ENCODE measurements at regions not wholly inside any gene's neighbourhood (a gene's known extent, or its start where the extent isn't known, plus 50 kb on each side); places are given as distances from the start of the nearest gene placed in this dataset.

DNA sequence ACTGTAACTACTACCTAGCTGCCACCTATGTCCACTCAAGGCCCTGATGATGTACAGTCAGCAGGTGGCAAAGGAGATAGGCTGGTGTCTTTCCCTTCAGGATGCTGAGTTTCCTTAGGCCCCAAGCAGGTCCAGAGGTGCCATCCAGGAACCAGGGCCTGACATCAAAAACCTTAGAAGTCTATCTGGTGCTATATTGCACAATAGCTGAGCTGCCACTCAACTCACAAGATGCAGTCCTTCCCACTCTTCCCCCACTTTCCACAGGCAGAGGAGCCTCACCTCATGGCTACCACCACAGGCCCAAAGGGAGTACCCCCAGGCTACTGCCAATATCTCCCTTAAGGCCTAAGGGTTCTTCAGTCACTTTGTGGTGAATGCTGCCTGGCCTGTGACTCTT, 83.9 kb upstream of the ZNF827 start:
- DNase-seq: no peak

GRCh38 chr4:146018247-146018646, 79.6 kb upstream of the ZNF827 start:
- no peak for DNase-seq

GRCh38 chr4:146004730-146005129, 66.1 kb upstream of the ZNF827 start:
- no peak for DNase-seq

DNA sequence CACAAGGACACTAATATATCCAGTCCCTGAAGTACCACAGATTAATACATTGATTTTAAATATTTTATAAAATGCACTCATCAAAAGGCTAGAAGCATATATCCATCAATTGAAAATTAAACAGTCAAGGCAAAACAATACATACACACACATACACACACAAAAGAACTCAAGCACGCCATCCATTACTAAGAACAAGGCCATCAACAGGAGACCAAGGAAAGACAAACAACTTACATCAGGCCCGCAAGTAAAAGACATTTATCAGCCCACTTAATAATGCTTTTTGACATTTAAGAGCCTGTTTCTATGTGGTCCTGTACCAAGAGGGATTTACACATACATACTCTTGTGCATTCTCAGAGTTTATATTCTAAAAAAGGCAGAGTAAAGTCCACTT, 50.0 kb upstream of the ZNF827 start:
- DNase-seq: no peak

All from AML-193 (cell line).